HepG2 (cell line): ENCODE measurements at regions not wholly inside any gene's neighbourhood (a gene's known extent, or its start where the extent isn't known, plus 50 kb on each side); places are given as distances from the start of the nearest gene placed in this dataset.

Experiments used
- ATAC-seq: fragments of 200-7000 bp; cut with Tn5 transposase; 3 replicates; pipeline ENCODE4 v1.9.1; 2020; ENCODE audit warnings: mild to moderate bottlenecking, moderate library complexity
- BruUV-seq: library from RNA; stranded (reverse); fragments of 400-500 nt; replicated peaks from 2 replicates; lab custom pipeline; 2021; lab: Mats Ljungman, UMichigan
- CTCF ChIA-PET: fragments of 300-600 bp; formaldehyde crosslinking; extraction: SDS; loops from one replicate; lab custom pipeline; 2021; ENCODE audit warnings: low total read pairs, inconsistent platforms, low intra/inter-chr PET ratio; lab: Yijun Ruan, JAX
- POLR2A ChIA-PET: fragments of 350-600 bp; sonication (Branson Sonifier 250); formaldehyde crosslinking; loops from one replicate; lab custom pipeline; 2020; ENCODE audit warnings: antibody characterized with exemption, inconsistent platforms; lab: Yijun Ruan, JAX
- DNase-seq: peaks from one replicate; pipeline ENCODE4 v3.0.0-alpha.2; 2015; ENCODE audit warnings: low spot score
- FAIRE-seq: peaks from 3 replicates; lab custom pipeline; 2011; peaks lifted over from hg19 to GRCh38; lab: Jason Lieb, UNC
- H2AFZ ChIP-seq: one replicate; pipeline ENCODE4 v1.6.1; 2011; ENCODE audit warnings: low read length, inconsistent platforms
- H3K27ac ChIP-seq: fragments of 300-600 bp; 3 replicates; pipeline ENCODE4 v1.8.0; 2011; ENCODE audit warnings: mixed run types, mild to moderate bottlenecking, mixed read lengths, low read length, inconsistent platforms; ENCODE audit not compliant: insufficient read depth; ENCODE audit errors: extremely low read length
- H3K27me3 ChIP-seq, 2 experiments: fragments of 200-600 bp in 1 of 2; 2 replicates in 1 of 2; 3 replicates in 1 of 2; pipeline versions ENCODE4 v1.6.0 to v1.8.0; 2011; ENCODE audit warnings: low read length in 2 of 2, mild to moderate bottlenecking in 2 of 2, moderate library complexity in 2 of 2, inconsistent platforms in 1 of 2; ENCODE audit not compliant: insufficient read depth in 2 of 2, control insufficient read depth in 1 of 2
- H3K36me3 ChIP-seq, 2 experiments: fragments of 200-600 bp in 1 of 2; replicated peaks in 1 of 2; 2 replicates in 1 of 2; 3 replicates in 1 of 2; pipeline versions ENCODE4 v1.5.1 to v1.8.0; 2011; ENCODE audit warnings: low read length in 2 of 2, inconsistent platforms in 1 of 2; ENCODE audit not compliant: insufficient read depth in 2 of 2, control insufficient read depth in 1 of 2
- H3K4me1 ChIP-seq: 2 replicates; pipeline ENCODE4 v1.5.1; 2012; ENCODE audit warnings: low read length, inconsistent platforms; ENCODE audit not compliant: insufficient read depth
- H3K4me2 ChIP-seq: 2 replicates; pipeline ENCODE4 v1.6.0; 2011; ENCODE audit warnings: low read depth, low read length, inconsistent platforms
- H3K4me3 ChIP-seq, 3 experiments: fragments of 200-600 bp in 1 of 3; sonication (generic), shearing (Covaris generic) in 1 of 3; replicated peaks in 1 of 3; 2 replicates each; pipeline ENCODE4 v1.5.1; 2011 to 2016; ENCODE audit warnings: low read length in 3 of 3, inconsistent platforms in 2 of 3, low read depth in 2 of 3, mild to moderate bottlenecking in 2 of 3, control low read depth in 1 of 3, mixed read lengths in 1 of 3; ENCODE audit not compliant: insufficient read depth in 1 of 3
- H3K79me2 ChIP-seq: one replicate; pipeline ENCODE4 v1.6.1; 2011; ENCODE audit warnings: low read length, inconsistent platforms; ENCODE audit not compliant: insufficient read depth
- H3K9ac ChIP-seq: 2 replicates; pipeline ENCODE4 v1.6.0; 2011; ENCODE audit warnings: mild to moderate bottlenecking, low read depth, low read length, inconsistent platforms; ENCODE audit not compliant: insufficient read depth
- H3K9me3 ChIP-seq: 2 replicates; pipeline ENCODE4 v1.5.1; 2012; ENCODE audit warnings: mild to moderate bottlenecking, low read length
- H4K20me1 ChIP-seq: 2 replicates; pipeline ENCODE4 v1.6.0; 2011; ENCODE audit warnings: inconsistent platforms, mild to moderate bottlenecking, low read length, moderate library complexity; ENCODE audit not compliant: insufficient read depth
- CENPX ChIP-seq: sonication (generic); formaldehyde crosslinking; IDR thresholded peaks from 2 replicates; pipeline ENCODE4 v1.9.0; 2021; ENCODE audit warnings: mild to moderate bottlenecking, missing genetic modification reagents, moderate library complexity
- FOXA3 ChIP-seq: IDR thresholded peaks from 2 replicates; pipeline ENCODE4 v1.6.1; 2016; ENCODE audit warnings: missing genetic modification reagents, missing compliant biosample characterization
- KDM6A ChIP-seq: IDR thresholded peaks from 2 replicates; pipeline ENCODE4 v1.6.1; 2016; ENCODE audit warnings: low read depth
- MAFG ChIP-seq: sonication (generic); formaldehyde crosslinking; IDR thresholded peaks from 2 replicates; pipeline ENCODE4 v1.5.1; 2020; ENCODE audit warnings: mild to moderate bottlenecking, missing genetic modification reagents
- MXI1 ChIP-seq: IDR thresholded peaks from 3 replicates; pipeline ENCODE4 v1.6.1; 2012; ENCODE audit warnings: low read depth, low read length, inconsistent platforms, borderline replicate concordance
- RFXANK ChIP-seq: IDR thresholded peaks from 2 replicates; pipeline ENCODE4 v1.6.1; 2016
- SATB2 ChIP-seq: sonication (generic); formaldehyde crosslinking; IDR thresholded peaks from 2 replicates; pipeline ENCODE4 v1.5.0; 2020; ENCODE audit warnings: missing genetic modification reagents
- SIX4 ChIP-seq: sonication (generic); formaldehyde crosslinking; IDR thresholded peaks from 2 replicates; pipeline ENCODE4 v1.4.0; 2020; ENCODE audit warnings: missing genetic modification reagents
- SPEN ChIP-seq: sonication (generic); formaldehyde crosslinking; IDR thresholded peaks from 2 replicates; pipeline ENCODE4 v1.5.1; 2020; ENCODE audit warnings: low read depth, mild to moderate bottlenecking, missing genetic modification reagents
- ZNF224 ChIP-seq: sonication (generic); formaldehyde crosslinking; IDR thresholded peaks from 2 replicates; pipeline ENCODE4 v1.5.0; 2020; ENCODE audit warnings: mild to moderate bottlenecking, missing genetic modification reagents
- ZNF230 ChIP-seq: sonication (generic); formaldehyde crosslinking; IDR thresholded peaks from 2 replicates; pipeline ENCODE4 v1.4.0; 2020; ENCODE audit warnings: mild to moderate bottlenecking, missing genetic modification reagents
- ZNF451 ChIP-seq: sonication (generic); formaldehyde crosslinking; IDR thresholded peaks from 2 replicates; pipeline ENCODE4 v1.5.0; 2020; ENCODE audit warnings: mild to moderate bottlenecking, missing genetic modification reagents
- ZNF660 ChIP-seq: sonication (generic); formaldehyde crosslinking; IDR thresholded peaks from 2 replicates; pipeline ENCODE4 v1.5.1; 2020; ENCODE audit warnings: mild to moderate bottlenecking, low read depth, missing genetic modification reagents, borderline replicate concordance
- ZNF782 ChIP-seq: sonication (generic); formaldehyde crosslinking; IDR thresholded peaks from 2 replicates; pipeline ENCODE4 v1.4.0; 2020; ENCODE audit warnings: missing genetic modification reagents, mild to moderate bottlenecking, borderline replicate concordance
- ZNF841 ChIP-seq: sonication (generic); formaldehyde crosslinking; IDR thresholded peaks from 2 replicates; pipeline ENCODE4 v1.8.1; 2023; ENCODE audit warnings: missing genetic modification reagents, borderline replicate concordance
- WGBS: methylation state at CpG from one replicate; pipeline ENCODE4 v1.1.6; 2017; ENCODE audit warnings: low lambda C conversion rate; 5-methylcytosine and 5-hydroxymethylcytosine counted together
- in situ Hi-C: cut with HindIII; loops from 2 replicates; pipeline ENCODE4 v1.10.0; 2017; ENCODE audit warnings: low pct_unique_long_range_greater_than_20kb; ENCODE audit not compliant: extremely low pct_ligation_motif_present
- intact Hi-C: fragments of 100-400 bp; cut with micrococcal nuclease; formaldehyde crosslinking; loops from one replicate; pipeline ENCODE4 v1.10.0; 2022; ENCODE audit not compliant: unreplicated experiment
- TF ChIP-seq, protein P1 (sequence below): sonication (generic); formaldehyde crosslinking; IDR thresholded peaks from 2 replicates; pipeline ENCODE4 v1.4.0; 2020; ENCODE audit warnings: missing genetic modification reagents
- TF ChIP-seq, protein P2 (sequence below): sonication (generic); formaldehyde crosslinking; IDR thresholded peaks from 2 replicates; pipeline ENCODE4 v1.4.0; 2020; ENCODE audit warnings: low read depth, mild to moderate bottlenecking, missing genetic modification reagents

DNA sequence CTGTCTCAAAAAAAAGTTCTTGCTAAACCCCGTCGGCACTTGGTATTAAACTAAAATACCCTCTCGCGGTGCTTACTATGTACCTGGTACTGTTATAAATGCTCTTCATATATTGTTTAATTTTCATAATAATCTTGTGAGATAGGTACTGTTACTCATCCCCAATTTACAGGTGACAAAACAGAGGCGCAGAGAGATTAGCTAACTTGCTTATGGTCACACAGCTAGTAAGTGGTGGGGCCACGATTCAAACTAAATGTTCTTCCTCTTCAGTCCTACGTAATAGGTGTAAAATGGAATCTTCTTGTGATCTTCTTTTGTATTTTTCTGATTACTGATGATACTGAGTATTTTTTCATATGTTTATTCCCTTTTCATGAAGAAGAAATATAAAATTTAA, 51.3 kb downstream of the TET3 start:
- WGBS = 98% methylated on average over 7 of the region's 7 CpGs
- CTCF ChIA-PET = no interaction called here
- intact Hi-C loops = no loop called here

More for the DNA sequence above, 51.3 kb downstream of the TET3 start:
- FAIRE-seq (no peak), DNase-seq (no peak), ATAC-seq (no peak)
- peaks cover 3 to 6% of the 10 kb centered on the region in 2 experiments; a peak in 2 of 5 replicates for H3K36me3 ChIP-seq
- no peaks in the 10 kb centered on the region for H3K9me3 ChIP-seq
- H3K4me1 ChIP-seq = no peaks in the 10 kb centered on the region
- BruUV-seq = no TSS peak
- no peak overlapping the region for H3K27ac ChIP-seq
- H4K20me1 ChIP-seq = no peaks in the 10 kb centered on the region
- TF ChIP-seq MXI1 = no peak
- TF ChIP-seq ZNF224 = no peak
- no peak for TF ChIP-seq ZNF230
- TF ChIP-seq, protein P1, sequence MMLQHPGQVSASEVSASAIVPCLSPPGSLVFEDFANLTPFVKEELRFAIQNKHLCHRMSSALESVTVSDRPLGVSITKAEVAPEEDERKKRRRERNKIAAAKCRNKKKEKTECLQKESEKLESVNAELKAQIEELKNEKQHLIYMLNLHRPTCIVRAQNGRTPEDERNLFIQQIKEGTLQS (CRISPR knock-in tag) = no peak
- no peak for TF ChIP-seq SATB2 (CRISPR knock-in tag)
- TF ChIP-seq RFXANK (CRISPR knock-in tag) = no peak
- no peak for TF ChIP-seq CENPX (CRISPR knock-in tag)
- no peak for TF ChIP-seq MAFG (CRISPR knock-in tag)
- TF ChIP-seq SIX4 (CRISPR knock-in tag) = no peak
- no peak for TF ChIP-seq KDM6A (CRISPR knock-in tag)
- no peak for TF ChIP-seq SPEN (CRISPR knock-in tag)
- TF ChIP-seq, protein P2, sequence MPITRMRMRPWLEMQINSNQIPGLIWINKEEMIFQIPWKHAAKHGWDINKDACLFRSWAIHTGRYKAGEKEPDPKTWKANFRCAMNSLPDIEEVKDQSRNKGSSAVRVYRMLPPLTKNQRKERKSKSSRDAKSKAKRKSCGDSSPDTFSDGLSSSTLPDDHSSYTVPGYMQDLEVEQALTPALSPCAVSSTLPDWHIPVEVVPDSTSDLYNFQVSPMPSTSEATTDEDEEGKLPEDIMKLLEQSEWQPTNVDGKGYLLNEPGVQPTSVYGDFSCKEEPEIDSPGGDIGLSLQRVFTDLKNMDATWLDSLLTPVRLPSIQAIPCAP = no peak
- no peak for TF ChIP-seq FOXA3
- no peak for TF ChIP-seq ZNF451 (CRISPR knock-in tag)
- no peak for TF ChIP-seq ZNF660 (CRISPR knock-in tag)
- no peak for TF ChIP-seq ZNF841 (CRISPR knock-in tag)
- no peak for TF ChIP-seq ZNF782 (CRISPR knock-in tag)
- H3K27me3 ChIP-seq = no peaks in the 10 kb centered on the region
- in situ Hi-C loops = no loop called here
- peaks cover 6% of the 10 kb centered on the region for H3K79me2 ChIP-seq
- H3K4me2 ChIP-seq = no peak overlapping the region
- no peak overlapping the region for H2AFZ ChIP-seq
- no peak overlapping the region for H3K9ac ChIP-seq
- no peak overlapping the region for H3K4me3 ChIP-seq
- POLR2A ChIA-PET = no interaction called here
